GM18508 (cell line): ENCODE measurements at regions not wholly inside any gene's neighbourhood (a gene's known extent, or its start where the extent isn't known, plus 50 kb on each side); places are given as distances from the start of the nearest gene placed in this dataset.
"Not testable (repeated sequence)": the region's sequence is repeated elsewhere in the genome, so short reads cannot be mapped to it uniquely, and the experiment has no call there.

Experiments
- ATAC-seq: cut with Tn5 transposase; IDR thresholded peaks from one replicate; pipeline ENCODE4 v1.9.1; 2021; ENCODE audit warnings: moderate number of reproducible peaks; ENCODE audit not compliant: insufficient read depth, unreplicated experiment

DNA sequence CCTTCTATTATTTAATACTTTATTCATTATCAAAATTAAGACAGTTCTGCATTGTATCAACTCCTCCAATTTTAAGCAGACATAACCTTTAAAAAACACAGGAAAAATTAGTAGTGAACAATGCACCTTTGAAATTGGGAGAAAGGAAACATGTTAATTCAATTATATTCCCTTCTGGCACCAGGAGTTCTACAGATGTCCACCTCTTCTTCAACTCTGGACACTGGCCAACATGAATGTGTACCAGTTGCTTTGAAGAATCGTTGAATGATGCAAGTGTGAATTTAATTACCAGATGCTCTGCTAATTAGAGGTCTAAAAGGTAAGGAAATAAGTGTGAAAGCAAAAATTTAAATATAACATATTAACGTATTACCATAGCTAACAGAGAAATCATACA, 206.7 kb upstream of the IGFBP3 start:
- ATAC-seq, result no peak

DNA sequence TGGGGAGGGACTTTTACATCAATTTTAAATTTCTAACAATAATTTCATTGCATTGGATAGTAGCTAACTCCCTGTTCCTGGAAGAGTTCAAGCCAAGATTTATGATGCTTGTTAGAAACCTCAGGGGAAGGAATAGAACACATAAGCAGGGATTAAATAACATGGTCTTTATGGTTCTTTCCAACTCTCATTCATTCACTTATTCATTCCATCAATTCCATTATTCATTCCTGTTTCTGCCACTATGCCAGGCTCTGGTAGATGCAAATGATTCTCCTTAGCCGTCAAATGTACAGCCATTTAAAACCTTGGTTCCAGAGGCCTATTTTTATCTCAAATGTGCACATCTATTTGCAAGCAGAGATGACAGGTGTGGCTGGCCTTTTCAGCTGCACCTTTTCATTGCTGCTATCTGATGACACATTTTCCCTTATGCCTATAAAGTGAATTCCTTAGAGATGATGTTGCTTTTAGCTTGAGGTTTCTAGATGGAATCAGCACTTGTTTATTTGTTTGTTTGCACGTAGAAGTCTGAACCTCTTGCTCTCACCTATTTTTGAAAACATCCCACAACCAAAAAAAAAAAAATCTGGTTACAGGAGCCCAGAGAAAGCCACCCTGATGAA, 205.7 kb upstream of the IGFBP3 start:
- no peak for ATAC-seq

DNA sequence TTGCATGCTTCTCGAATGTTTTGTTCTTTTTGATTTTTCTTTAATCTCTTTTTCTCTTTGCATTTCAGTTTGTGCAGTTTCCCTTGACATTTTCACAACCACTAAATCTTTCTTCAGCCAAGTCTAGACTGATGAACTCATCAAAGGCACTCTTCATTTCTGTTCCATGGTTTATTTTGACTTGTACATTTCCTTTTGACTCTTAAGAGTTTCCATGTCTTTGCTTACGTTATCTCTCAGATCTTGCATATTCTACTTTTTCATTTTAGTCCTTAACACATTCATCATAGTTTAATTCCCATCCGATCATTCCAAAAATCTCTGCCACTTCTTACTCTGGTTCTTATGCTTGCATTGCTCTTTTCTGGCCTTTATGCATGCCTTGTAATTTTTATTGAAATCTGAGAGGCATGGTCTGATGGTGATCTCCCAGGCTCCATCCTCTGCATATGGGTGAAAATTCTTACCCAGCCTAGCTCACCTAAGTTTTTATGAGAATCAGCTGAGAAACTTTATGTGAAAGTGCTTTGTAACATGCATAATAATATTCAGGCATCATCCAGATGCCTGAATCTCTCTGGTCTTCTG, 202.8 kb upstream of the IGFBP3 start:
- ATAC-seq, result no peak

DNA sequence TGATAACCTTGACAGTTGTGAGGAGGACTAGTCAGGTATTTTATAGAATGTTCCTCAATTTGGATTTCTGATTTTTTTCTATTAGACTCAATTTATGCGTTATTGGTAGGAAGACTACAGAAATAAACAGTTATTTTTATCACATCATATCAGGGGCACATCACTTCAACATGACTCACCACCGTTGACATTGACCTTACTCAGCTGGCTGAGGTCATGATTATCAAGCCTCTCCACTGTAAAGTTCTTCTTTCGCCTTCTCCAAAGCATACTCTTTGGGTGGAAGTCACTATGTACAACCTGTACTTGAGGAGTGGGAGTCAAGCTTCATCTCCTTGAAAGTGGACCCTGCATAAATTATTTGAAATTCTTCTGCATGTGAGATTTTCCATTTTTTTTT, 194.3 kb upstream of the IGFBP3 start:
- no peak for ATAC-seq

DNA sequence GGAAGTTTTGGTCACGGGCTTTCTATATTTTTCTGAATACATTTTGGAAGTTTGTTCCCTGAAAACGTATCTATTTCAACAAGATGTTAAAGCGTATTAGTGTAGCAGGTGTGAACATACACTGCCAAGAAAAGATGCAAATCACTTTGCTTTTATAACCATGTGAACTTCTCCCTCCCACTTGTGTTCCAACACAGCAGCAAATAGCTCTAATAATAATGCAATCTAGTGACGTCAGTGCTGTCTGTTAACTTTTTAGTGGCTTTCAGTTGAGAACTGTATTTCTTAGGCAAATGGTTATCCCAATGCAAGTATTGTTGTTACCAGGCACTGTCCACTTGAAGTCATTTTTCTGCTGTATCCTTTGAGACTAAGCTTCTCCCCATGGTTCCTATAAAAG, 188.4 kb upstream of the IGFBP3 start:
- ATAC-seq, result no peak

DNA sequence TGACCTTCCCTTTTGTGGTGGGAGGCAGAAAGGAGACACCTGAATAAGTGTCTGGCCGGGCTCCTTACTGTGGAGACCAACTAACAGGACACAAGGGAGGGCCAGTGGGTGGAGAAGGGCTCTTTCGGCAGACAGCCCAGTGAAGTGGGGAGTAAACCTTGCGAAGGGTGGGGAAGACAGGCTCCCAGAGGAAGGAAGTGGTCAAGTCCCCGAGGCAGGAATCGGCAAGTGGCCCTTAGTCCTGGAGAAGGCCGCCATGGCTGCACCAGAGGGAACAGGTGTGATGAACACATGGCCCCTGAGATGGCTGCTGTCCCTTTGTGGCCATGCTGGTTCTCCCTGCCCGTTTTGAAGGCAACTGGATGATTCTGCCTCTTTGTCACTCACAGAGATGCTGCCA, 187.2 kb upstream of the IGFBP3 start:
- ATAC-seq, result no peak

DNA sequence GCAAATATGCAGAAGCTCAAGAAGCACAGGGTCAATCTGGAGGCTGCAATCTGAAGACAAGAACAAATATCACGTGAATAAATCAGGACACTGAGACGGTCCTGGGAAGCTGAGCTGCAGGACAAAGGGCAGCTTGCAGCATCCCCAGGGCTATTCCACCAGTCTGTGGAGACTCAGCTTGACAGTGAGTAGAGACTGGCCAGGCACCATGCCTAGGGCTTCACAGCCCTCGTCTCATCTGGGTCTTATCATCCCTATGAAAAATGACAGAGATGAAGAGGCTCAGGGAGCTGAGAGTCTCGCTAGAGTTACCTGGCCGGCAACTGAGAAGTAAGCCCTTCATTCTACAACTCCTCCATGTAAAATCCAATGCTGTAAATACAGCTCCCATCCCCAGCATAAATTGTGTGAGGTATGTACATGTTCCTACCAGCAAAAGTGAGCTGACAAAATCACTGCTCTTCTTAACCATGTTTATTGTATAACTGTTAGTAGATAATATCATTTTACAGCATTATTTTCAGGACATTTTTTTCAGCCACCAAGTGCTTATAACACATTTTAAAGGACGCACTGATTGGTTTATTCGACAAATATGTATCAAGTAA, 186.6 kb upstream of the IGFBP3 start:
- no peak for ATAC-seq

DNA sequence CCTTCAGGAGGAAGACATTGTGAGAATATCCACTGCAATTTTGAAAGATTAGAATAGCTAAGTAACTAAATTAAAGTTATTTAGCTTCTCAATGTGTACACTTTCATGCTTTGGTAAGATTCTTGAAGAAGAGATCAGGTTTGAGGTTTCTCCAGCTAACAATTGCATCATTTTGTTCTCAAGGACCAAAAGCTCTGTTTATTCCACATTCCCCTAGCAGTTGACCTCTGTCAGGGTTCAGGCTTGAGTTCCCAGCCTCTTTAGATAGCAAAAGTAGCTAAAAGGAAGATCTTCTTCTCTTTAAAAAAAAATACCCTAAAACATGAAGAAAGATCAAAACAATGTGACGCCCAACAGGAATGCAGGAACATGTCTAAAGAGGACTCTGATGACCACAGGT, 179.4 kb upstream of the IGFBP3 start:
- ATAC-seq, result no peak

DNA sequence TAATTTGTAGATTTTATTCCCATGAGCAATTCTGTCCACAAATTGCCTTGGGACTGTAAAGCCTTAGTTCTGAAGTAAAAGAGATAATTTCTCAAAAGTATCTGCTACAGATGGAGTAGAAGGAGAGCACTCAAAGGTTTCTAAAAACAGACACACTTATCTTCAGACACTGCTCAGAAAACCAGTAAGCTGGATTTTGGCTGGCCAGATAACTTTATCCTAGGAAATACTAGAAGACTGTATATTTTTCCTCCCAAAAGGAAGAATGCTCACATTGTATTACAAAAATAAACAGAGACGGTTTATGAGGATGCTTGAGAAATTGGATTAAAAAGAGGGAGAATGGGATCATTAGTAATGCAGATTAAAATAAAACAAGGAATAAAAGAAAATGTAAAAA, 178.0 kb upstream of the IGFBP3 start:
- no peak for ATAC-seq

DNA sequence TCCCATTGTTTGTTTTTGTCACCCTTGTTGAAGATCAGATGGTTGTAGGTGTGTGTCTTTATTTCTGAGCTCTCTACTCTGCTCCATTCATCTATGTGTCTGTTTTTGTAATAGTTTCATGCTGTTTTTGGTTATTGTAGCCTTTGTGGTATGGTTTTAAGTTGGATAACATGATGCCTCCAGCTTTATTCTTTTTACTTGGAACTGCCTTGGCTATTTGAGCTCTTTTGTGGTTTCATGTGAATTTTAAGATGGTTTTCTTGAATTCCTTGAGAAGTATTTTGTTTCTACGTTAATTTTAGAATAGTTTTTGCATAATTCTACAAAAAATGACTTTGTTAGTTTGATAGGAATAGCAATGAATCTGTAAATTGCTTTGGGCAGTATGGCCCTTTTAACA, 170.0 kb upstream of the IGFBP3 start:
- ATAC-seq, result no peak

DNA sequence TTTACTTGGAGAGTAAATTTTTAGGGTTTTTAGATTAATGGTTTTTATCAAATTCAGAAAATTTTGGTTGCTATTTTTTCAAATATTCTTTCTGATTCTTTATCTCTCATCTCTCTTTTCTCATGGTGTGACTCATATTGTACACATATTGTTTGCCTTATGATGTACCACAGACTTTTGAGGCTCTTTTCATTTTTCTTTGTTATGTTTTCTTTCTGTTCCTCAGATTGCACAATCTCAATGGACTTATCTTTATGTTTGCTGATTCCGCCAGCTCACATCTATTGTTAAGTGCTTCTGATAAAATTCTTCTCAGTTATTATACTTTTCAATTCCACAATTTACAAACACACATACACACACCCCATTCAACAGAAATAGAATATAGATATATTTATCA, 168.2 kb upstream of the IGFBP3 start:
- no peak for ATAC-seq

DNA sequence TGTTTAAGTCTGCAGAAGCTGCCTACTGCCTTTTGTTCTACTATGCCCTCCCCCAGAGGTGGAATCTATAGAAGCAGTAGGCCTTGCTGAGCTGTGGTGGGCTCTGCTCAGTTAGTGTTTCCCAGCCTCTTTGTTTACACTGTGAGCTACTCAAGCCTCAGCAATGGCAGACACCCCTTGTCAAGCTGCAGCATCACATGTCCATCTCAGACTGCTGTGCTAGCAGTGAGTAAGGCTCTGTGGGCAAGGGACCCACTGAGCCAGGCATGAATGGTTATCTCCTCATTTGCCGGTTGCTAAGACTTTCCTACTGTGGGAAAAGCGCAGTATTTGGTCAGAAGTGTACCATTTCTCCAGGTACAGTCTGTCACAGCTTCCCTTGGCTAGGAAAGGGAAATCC, 167.4 kb upstream of the IGFBP3 start:
- ATAC-seq, result not testable (repeated sequence)

DNA sequence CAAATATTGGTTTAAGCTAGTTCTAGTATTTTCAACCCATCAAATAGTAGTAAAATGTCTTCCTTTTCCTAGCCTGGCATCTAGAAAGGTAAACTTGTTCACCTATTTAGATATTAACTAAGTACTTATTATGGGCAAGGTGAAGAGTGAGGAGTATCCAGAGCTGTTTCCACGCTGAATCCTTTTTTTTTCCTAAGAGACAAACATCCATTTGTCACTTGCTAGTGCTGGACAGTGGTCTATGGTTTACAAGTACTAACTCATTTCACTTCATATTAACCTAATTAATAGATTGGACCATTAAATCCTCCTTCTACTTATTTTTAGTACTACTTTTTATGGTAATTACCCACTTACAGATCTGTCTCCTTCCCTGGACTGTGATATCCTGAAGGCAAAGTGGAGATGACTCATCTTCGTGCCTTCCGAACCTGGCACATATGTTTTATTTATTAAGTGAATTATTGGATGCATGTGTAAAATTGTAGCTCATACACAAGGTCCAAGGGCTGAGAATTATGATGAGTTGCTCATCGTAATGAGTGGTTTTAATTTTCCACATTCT, 159.6 kb upstream of the IGFBP3 start:
- ATAC-seq, result no peak

DNA sequence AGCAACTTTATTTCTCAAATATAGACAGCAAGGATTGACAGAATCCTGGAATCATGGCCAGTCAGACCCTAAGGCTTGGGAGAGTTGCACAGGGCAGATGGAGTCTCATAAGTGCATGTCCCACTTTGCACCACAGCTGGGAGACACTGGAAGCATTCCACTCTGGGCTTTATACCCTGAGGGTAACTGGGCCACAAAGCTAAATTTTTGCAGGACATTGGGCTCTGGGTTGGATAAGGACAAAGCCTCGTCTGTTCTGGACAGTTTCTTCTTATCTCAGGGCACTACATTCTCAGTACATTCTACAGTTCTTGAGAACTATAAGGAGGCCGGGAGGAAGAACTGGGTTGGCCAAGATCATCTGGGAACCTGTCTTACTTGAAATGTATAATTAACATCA, 158.3 kb upstream of the IGFBP3 start:
- ATAC-seq, result no peak

DNA sequence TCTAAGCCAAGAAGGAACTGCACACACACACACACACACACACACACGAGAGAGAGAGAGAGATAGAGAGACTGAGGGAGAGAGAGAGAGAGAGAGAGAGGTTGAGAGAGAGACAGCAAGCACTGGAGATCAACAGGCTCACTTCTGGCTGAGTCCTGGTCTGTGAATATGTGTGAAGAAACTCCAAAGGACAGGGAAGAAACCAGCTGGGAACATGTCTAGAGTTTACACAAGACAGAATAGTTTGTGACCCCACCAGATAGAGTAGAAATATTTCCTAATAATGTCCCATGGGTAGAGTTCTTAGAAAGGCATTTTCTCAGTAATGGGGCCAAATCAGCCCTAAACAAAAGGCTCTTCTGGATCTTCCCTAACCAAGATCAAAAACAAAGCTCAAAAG, 155.5 kb upstream of the IGFBP3 start:
- ATAC-seq, result no peak

DNA sequence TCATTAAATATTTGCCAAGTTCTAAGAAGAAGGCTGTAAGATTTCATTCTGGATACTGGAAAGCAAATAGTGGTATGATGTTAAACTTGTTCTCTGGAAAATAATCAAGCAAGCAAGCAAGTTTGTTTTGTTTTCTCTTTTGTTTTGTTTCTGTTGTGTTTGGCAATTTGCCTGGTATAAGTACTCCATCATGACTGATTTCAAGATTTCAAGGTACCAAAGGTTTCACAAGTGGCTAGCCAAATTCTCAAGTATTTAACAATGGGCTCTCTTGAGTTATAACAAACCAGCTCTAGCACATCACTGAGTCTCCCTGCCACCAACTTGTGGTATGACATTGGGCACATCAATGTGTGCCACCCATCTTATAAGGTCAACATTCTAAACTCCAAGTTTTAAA, 151.7 kb upstream of the IGFBP3 start:
- ATAC-seq, result no peak

DNA sequence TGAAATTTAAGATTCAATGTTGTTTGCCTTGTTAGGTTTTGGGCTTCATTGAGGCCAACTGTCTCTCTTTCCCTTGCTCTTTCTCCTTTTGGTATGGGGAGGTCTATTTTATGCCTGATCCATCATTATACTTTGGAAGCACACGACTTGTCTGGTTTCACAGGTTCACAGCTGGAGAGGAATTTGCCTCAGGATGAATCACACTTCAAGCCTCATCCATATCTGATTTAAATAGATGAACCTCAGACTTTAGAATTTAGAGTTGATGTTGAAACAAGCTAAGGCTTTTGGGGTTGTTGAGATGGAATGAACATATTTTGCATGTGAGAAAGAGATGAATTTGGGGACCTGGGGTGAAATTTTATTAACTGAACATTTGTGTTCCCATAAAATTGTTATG, 150.5 kb upstream of the IGFBP3 start:
- no peak for ATAC-seq

DNA sequence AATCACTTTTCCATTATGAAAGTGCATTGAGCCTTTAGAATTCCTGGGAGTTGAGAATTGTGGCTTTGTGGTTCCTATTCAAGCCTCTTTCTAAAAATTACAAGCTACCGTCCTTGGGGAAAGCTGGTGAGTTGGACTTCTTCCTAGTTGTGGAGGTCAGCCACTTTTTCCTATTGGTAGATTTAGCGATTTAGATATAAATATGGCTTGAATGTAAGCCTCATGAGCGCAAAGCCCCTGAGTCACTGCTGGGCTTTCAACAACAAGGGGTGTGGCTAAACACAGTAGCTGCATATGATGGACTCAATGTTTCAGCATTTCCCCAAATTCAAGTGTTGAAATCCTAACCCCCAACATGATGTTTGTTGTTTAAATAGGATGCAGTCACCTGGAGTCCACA, 150.0 kb upstream of the IGFBP3 start:
- no peak for ATAC-seq

DNA sequence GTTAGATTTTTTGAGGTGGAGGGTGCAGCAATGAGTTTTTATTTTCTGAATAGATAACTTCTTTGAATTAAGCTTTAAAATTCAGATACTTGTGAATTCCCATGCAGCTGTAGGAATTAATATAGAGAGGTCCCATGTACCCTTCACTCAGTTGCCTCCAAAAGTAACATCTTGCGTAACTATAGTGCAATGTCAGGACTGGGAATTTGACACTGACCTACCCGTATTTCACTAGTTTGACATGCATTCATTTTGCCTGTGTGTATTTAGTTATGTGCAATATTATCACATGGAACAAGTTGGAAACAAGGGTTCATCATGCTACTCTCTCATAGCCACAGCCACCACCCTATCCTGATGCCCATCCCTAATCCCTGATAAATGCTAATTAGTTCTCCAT, 147.1 kb upstream of the IGFBP3 start:
- no peak for ATAC-seq

DNA sequence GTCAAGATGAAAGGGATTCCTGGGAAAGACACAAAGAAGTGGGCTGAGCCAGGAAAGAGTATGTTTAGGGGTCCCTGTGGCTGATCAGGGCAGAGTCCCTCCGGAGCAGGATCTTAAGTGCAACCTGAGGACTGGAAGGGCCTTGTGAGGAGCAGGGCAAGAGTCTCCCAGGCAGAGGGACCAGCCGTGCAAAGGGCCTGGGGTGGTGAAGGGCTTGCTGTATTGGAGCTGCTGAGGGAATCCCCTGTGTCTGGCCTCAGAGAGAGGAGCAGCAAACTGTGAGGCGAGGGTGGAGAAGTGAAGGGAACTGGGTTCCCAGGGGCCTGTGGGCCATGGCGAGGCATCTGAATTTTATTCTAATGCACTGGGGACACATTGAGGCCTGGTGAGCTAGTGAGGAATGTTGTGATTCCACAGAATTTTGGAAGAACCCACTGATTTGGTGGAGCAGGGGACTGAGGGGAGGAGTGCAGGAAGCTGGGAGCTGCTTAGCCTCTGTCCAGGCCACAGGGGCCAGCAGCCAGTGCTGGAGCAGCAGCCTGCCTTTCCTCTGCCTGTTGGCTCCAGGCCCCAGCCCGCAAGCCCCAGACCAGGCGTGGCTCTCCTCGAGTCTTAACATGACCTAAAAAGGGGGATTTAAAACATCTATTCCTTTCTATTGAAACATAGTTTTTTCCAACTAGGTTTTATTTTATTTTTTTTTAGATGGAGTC, 138.4 kb upstream of the IGFBP3 start:
- ATAC-seq, result no peak

DNA sequence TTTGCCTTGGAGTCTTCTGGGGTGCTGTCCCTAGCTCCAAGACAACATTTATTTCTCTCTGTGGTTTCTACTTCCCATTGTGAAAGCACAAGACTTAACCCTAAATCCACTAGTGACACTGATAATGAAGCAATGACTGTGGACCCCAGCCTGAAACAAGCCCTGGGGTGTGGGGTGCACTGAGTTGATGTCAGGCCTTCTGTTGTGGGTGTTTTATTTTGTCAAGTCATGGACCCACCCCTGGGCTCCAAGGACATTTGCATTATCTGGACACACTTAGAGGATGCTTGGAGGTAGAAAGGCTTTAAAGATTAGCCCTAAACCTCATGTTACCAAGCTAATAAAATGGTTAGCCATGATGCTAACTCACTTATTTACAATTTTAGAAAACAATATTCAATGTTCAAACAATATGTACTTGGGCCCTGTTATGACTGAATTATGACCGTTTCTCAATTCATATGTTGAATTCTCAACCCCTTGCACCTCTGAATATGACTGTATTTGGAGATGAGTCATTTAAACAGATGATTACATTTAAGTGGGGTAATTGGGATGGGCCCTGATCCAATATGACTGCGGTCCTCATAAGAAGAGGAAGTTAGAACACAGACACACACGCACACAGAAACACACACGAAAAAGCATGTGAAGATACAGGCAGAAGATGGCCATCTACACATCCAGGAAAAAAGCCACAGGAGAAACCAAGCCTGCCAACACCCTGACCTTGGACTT, 137.2 kb upstream of the IGFBP3 start:
- no peak for ATAC-seq
